NCI-H2107 treated with DMSO at 0.1 percent for 48 hours (cell line): ENCODE measurements at regions not wholly inside any gene's neighbourhood (a gene's known extent, or its start where the extent isn't known, plus 50 kb on each side); places are given as distances from the start of the nearest gene placed in this dataset.
A peak's percentile ranks its signal among the peaks of the same experiment; 100 is the strongest.
"Not testable (repeated sequence)": the region's sequence is repeated elsewhere in the genome, so short reads cannot be mapped to it uniquely, and the experiment has no call there.

Source experiments
- DNase-seq: peaks from one replicate; lab custom pipeline; 2025; ENCODE audit not compliant: unreplicated experiment; lab: John Stamatoyannopoulos, UW

- DNase-seq: no peak
Measured at GRCh38 chr4:130703211-130703935, 1607.4 kb downstream of the C4orf33 start.

- DNase-seq: no peak
Measured at GRCh38 chr4:130705023-130705422, 1609.1 kb downstream of the C4orf33 start.

GRCh38 chr4:130712038-130712437 lies 1616.1 kb downstream of the C4orf33 start:
- no peak for DNase-seq

GRCh38 chr4:130714006-130714405 lies 1618.1 kb downstream of the C4orf33 start:
- DNase-seq: no peak

GRCh38 chr4:130722361-130722760 lies 1626.4 kb downstream of the C4orf33 start:
- no peak for DNase-seq

GRCh38 chr4:130736436-130737185 lies 1640.7 kb downstream of the C4orf33 start:
- DNase-seq: no peak

GRCh38 chr4:130738233-130738632 lies 1642.3 kb downstream of the C4orf33 start:
- DNase-seq: no peak

GRCh38 chr4:130747842-130748241 lies 1651.9 kb downstream of the C4orf33 start:
- peak; percentile 1 for DNase-seq

- no peak for DNase-seq
Measured at GRCh38 chr4:130753926-130754325, 1658.0 kb downstream of the C4orf33 start.

GRCh38 chr4:130760246-130760645 lies 1664.3 kb downstream of the C4orf33 start:
- no peak for DNase-seq

- DNase-seq: not testable (repeated sequence)
Measured at GRCh38 chr4:130767384-130767783, 1671.4 kb downstream of the C4orf33 start.

GRCh38 chr4:130772966-130773365 lies 1677.0 kb downstream of the C4orf33 start:
- not testable (repeated sequence) for DNase-seq

- DNase-seq: no peak
Measured at GRCh38 chr4:130808492-130808891, 1712.5 kb downstream of the C4orf33 start.

GRCh38 chr4:130812117-130812765 lies 1716.3 kb downstream of the C4orf33 start:
- peak; percentile 54 for DNase-seq

- DNase-seq: no peak
Measured at GRCh38 chr4:130814896-130815295, 1718.9 kb downstream of the C4orf33 start.

- DNase-seq: no peak
Measured at GRCh38 chr4:130820448-130820847, 1724.5 kb downstream of the C4orf33 start.

- no peak for DNase-seq
Measured at GRCh38 chr4:130825284-130825683, 1729.3 kb downstream of the C4orf33 start.

- DNase-seq: no peak
Measured at GRCh38 chr4:130850019-130850524, 1754.1 kb downstream of the C4orf33 start.

- DNase-seq: no peak
Measured at GRCh38 chr4:130851107-130851506, 1755.2 kb downstream of the C4orf33 start.

- DNase-seq: no peak
Measured at GRCh38 chr4:130851932-130852331, 1756.0 kb downstream of the C4orf33 start.

GRCh38 chr4:130855533-130855932 lies 1759.6 kb downstream of the C4orf33 start:
- DNase-seq: no peak

- DNase-seq: no peak
Measured at GRCh38 chr4:130859991-130860390, 1764.0 kb downstream of the C4orf33 start.
